DOHH2 (cell line): ENCODE measurements at regions not wholly inside any gene's neighbourhood (a gene's known extent, or its start where the extent isn't known, plus 50 kb on each side); places are given as distances from the start of the nearest gene placed in this dataset.

Experiments used
- CTCF ChIP-seq: fragments of 200-600 bp; sonication (generic); IDR thresholded peaks from one replicate; pipeline ENCODE4 v1.5.1; 2014; ENCODE audit warnings: antibody characterized with exemption, mild to moderate bottlenecking, low read depth, low read length; ENCODE audit not compliant: poor library complexity, severe bottlenecking
- EZH2phosphoT487 ChIP-seq: fragments of 200-600 bp; sonication (generic); IDR thresholded peaks from 2 replicates; pipeline ENCODE4 v1.6.1; 2017; ENCODE audit warnings: borderline replicate concordance, mild to moderate bottlenecking, antibody characterized with exemption, low read length, moderate library complexity, mixed read lengths

GRCh38 chr2:59856391-59856790 lies 697.1 kb downstream of the BCL11A start:
- TF ChIP-seq CTCF (no peak), EZH2phosphoT487 (no peak)
